HCT116 (cell line): ENCODE measurements at regions not wholly inside any gene's neighbourhood (a gene's known extent, or its start where the extent isn't known, plus 50 kb on each side); places are given as distances from the start of the nearest gene placed in this dataset.
"Not testable (repeated sequence)": the region's sequence is repeated elsewhere in the genome, so short reads cannot be mapped to it uniquely, and the experiment has no call there.

ENCODE experiments used
- ATAC-seq: fragments of 200-7000 bp; cut with Tn5 transposase; 2 replicates; pipeline ENCODE4 v1.9.1; 2020; ENCODE audit warnings: mild to moderate bottlenecking, moderate library complexity
- BruUV-seq: library from RNA; stranded (reverse); fragments of 400-500 nt; replicated peaks from 2 replicates; lab custom pipeline; 2021; lab: Mats Ljungman, UMichigan
- CTCF ChIA-PET: fragments of 300-600 bp; sonication (Branson Sonifier 250); formaldehyde crosslinking; loops from one replicate; lab custom pipeline; 2021; ENCODE audit warnings: antibody characterized with exemption; lab: Charles Lee
- POLR2A ChIA-PET: fragments of 300-600, 350-600 bp; sonication (Branson Sonifier 250); formaldehyde crosslinking; loops from one replicate; lab custom pipeline; 2021; ENCODE audit warnings: antibody characterized with exemption; lab: Charles Lee
- RAD21 ChIA-PET, 2 experiments: fragments of 300-600 bp; sonication (Branson Sonifier 250); formaldehyde crosslinking; loops; one replicate each; lab custom pipeline; 2023; ENCODE audit warnings: low total read pairs in 2 of 2; ENCODE audit not compliant: uncharacterized antibody in 2 of 2, unreplicated experiment in 2 of 2, low non-redundant PET in 1 of 2; lab: Charles Lee
- DNase-seq: peaks from one replicate; pipeline ENCODE4 v3.0.0-alpha.2; 2010; ENCODE audit warnings: low read depth, low spot score
- H2AFZ ChIP-seq: fragments of 200-600 bp; shearing (Covaris generic), sonication (generic); 2 replicates; pipeline ENCODE4 v1.6.1; 2017; ENCODE audit warnings: low read depth, mixed run types, mixed read lengths, antibody characterized with exemption, low read length; ENCODE audit not compliant: poor library complexity, severe bottlenecking
- H3K27ac ChIP-seq: 2 replicates; pipeline ENCODE4 v1.5.1; 2012; ENCODE audit warnings: low read depth, low read length
- H3K27me3 ChIP-seq: fragments of 200-600 bp; sonication (generic); 2 replicates; pipeline ENCODE4 v1.6.1; 2016; ENCODE audit warnings: mixed run types, low read length, mixed read lengths; ENCODE audit not compliant: insufficient read depth
- H3K36me3 ChIP-seq, 2 experiments: fragments of 200-500 bp in 1 of 2; fragments of 200-600 bp in 1 of 2; sonication (Bioruptor generic) in 1 of 2; sonication (generic) in 1 of 2; 2 replicates each; pipeline versions ENCODE4 v1.5.1 to v1.6.1; 2014 to 2016; ENCODE audit warnings: low read length in 2 of 2, inconsistent platforms in 1 of 2, mixed read lengths in 1 of 2, mixed run types in 1 of 2; ENCODE audit not compliant: insufficient read depth in 2 of 2, control insufficient read depth in 1 of 2
- H3K4me1 ChIP-seq, 2 experiments: fragments of 200-600 bp in 1 of 2; sonication (generic) in 1 of 2; 2 replicates each; pipeline versions ENCODE4 v1.5.1 to v1.6.1; 2012 to 2017; ENCODE audit warnings: low read length in 2 of 2, inconsistent platforms in 1 of 2, mild to moderate bottlenecking in 1 of 2, mixed read lengths in 1 of 2, mixed run types in 1 of 2, moderate library complexity in 1 of 2; ENCODE audit not compliant: insufficient read depth in 2 of 2, control insufficient read depth in 1 of 2
- H3K4me2 ChIP-seq: fragments of 200-600 bp; sonication (generic); 2 replicates; pipeline ENCODE4 v1.6.1; 2017; ENCODE audit warnings: mixed run types, low read length, mixed read lengths
- H3K4me3 ChIP-seq, 2 experiments: fragments of 200-600 bp in 1 of 2; sonication (generic) in 1 of 2; replicated peaks in 1 of 2; 2 replicates each; pipeline ENCODE4 v1.5.1; 2011 to 2016; ENCODE audit warnings: low read length in 2 of 2, control low read depth in 1 of 2, low read depth in 1 of 2, mild to moderate bottlenecking in 1 of 2, mixed read lengths in 1 of 2, mixed run types in 1 of 2
- H3K79me2 ChIP-seq: fragments of 200-600 bp; sonication (generic); 2 replicates; pipeline ENCODE4 v1.6.1; 2017; ENCODE audit warnings: mild to moderate bottlenecking, mixed run types, low read length, moderate library complexity, mixed read lengths; ENCODE audit not compliant: insufficient read depth
- H3K9ac ChIP-seq: fragments of 200-600 bp; sonication (generic); 2 replicates; pipeline ENCODE4 v1.6.1; 2016; ENCODE audit warnings: low read length, mixed read lengths
- H3K9me2 ChIP-seq: fragments of 200-600 bp; sonication (generic), shearing (Covaris generic); 2 replicates; pipeline ENCODE4 v1.6.1; 2017; ENCODE audit warnings: mixed run types, mild to moderate bottlenecking, moderate library complexity; ENCODE audit not compliant: insufficient read depth
- H3K9me3 ChIP-seq, 2 experiments: fragments of 200-500 bp in 1 of 2; fragments of 200-600 bp in 1 of 2; sonication (Bioruptor generic) in 1 of 2; sonication (generic) in 1 of 2; 2 replicates each; pipeline ENCODE4 v1.6.1; 2014 to 2017; ENCODE audit warnings: low read length in 2 of 2, mixed read lengths in 2 of 2, inconsistent platforms in 1 of 2, low read depth in 1 of 2, mild to moderate bottlenecking in 1 of 2, mixed run types in 1 of 2, moderate library complexity in 1 of 2; ENCODE audit not compliant: control insufficient read depth in 1 of 2, insufficient read depth in 1 of 2
- H4K20me1 ChIP-seq: fragments of 200-600 bp; sonication (generic), shearing (Covaris generic); 2 replicates; pipeline ENCODE4 v1.6.1; 2017; ENCODE audit warnings: mixed run types, mild to moderate bottlenecking, moderate library complexity; ENCODE audit not compliant: insufficient read depth
- intact Hi-C: fragments of 100-400 bp; cut with micrococcal nuclease; formaldehyde crosslinking; loops from 2 replicates; pipeline ENCODE4 v1.10.0; 2022

DNA sequence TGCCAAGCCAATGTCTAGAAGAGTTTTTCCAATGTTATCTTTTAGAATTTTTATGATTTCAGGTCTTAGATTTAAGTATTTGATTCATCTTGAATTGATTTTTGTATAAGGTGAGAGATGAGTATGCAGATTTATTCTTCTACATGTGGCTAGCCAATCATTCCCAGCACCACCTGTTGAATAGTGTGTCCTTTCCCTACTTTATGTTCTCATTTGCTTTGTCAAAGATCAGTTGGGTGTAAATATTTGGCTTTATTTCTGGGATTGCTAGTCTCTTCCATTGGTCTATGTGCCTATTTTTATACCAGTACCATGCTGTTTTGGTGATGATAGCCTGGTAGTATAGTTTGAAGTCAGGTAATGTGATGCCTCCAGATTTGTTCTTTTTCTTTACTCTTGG is 77.1 kb downstream of the PCMTD2 start:
- H4K20me1 ChIP-seq, intact Hi-C loops, H3K9ac ChIP-seq, ATAC-seq, H3K79me2 ChIP-seq, CTCF ChIA-PET, H2AFZ ChIP-seq, H3K27me3 ChIP-seq, RAD21 ChIA-PET, H3K9me2 ChIP-seq, H3K27ac ChIP-seq, H3K4me2 ChIP-seq, H3K36me3 ChIP-seq, H3K4me3 ChIP-seq, H3K4me1 ChIP-seq, BruUV-seq, POLR2A ChIA-PET, H3K9me3 ChIP-seq, DNase-seq: not testable (repeated sequence)
